ENCODE measurements at regions not wholly inside any gene's neighbourhood (a gene's known extent, or its start where the extent isn't known, plus 50 kb on each side); places are given as distances from the start of the nearest gene placed in this dataset.
A peak's percentile ranks its signal among the peaks of the same experiment; 100 is the strongest.
"Not testable (repeated sequence)": the region's sequence is repeated elsewhere in the genome, so short reads cannot be mapped to it uniquely, and the experiment has no call there.

DNA sequence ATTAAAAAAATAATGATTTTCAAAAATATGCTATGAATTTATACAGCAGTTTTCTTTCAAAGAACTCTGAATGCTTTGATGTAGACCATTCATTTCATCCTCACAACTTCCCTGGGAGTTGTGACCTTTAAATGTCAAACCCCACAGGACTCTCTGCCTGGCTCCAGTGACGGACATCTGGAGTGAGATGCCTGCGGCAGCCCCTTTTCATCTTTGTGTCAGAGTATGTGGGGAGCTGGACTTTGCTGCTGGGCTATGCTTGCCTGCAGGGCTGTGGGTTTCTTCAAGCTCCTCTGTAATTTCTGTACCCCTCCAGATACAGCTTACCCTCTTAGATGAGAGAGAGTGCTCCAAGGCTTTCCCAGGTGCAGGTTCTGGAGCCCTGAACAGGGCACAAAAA, 70.6 kb upstream of the RASGRP1 start:
- peaks cover 2% of the 10 kb centered on the region for H3K36me3 Mint-ChIP-seq
- no peaks in the 10 kb centered on the region for H3K27me3 Mint-ChIP-seq
- no peak overlapping the region for H3K4me3 Mint-ChIP-seq
- H3K27ac Mint-ChIP-seq, result no peak overlapping the region
- no peaks in the 10 kb centered on the region for H3K9me3 Mint-ChIP-seq
- H3K4me1 Mint-ChIP-seq, result peaks cover 47% of the 10 kb centered on the region
- DNase-seq, result no peak

GRCh38 chr15:38636597-38636996, 72.0 kb upstream of the RASGRP1 start:
- Mint-ChIP-seq H3K36me3 (peaks cover 2% of the 10 kb centered on the region), H3K4me1 (peaks cover 33% of the 10 kb centered on the region), H3K27ac (no peak overlapping the region), H3K4me3 (no peak overlapping the region), H3K9me3 (no peaks in the 10 kb centered on the region), H3K27me3 (no peaks in the 10 kb centered on the region)
- DNase-seq, result no peak

DNA sequence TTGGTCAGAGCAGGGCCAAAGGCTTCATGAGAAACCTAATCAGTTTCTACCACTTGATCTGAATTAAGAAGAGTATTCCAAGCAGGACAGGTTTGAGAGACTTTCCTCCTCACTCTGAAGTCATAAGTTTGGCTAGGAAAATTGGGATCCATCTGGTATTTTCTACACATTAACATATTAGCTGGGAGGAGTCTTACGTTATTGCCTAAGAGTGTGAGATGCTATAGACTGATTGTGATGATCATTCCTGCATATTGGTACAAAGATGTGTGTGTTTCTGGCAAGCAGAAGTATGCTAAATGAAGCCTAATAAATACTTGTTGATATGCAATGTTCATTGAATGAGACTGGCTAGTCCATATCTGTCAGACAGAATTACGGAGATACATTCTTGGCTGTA, 73.5 kb upstream of the RASGRP1 start:
- DNase-seq, result no peak
- Mint-ChIP-seq H3K4me3 (no peak overlapping the region), H3K9me3 (no peaks in the 10 kb centered on the region), H3K36me3 (peaks cover 2% of the 10 kb centered on the region), H3K27ac (no peak overlapping the region), H3K4me1 (peaks cover 31% of the 10 kb centered on the region), H3K27me3 (no peaks in the 10 kb centered on the region)

DNA sequence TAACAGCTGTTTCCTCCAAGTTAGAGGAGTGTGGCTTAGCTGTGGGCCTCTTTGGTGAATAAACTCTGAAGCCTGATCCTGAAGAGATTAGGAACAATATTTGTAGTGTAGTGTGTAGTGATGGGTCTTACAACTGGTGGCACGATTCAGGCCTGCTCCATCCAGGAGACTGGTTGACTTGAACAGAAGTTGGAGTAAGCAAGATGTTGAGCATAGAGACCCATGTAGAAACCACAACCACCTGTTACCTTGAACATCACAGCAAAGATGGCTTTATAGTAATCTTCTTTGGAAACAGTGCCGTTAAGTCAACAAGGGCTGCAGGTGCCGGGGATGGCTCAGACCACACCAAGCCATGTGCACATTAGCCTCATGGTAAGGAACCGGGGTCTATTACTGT, 74.2 kb upstream of the RASGRP1 start:
- H3K27me3 Mint-ChIP-seq, result no peaks in the 10 kb centered on the region
- no peak overlapping the region for H3K4me3 Mint-ChIP-seq
- no peaks in the 10 kb centered on the region for H3K9me3 Mint-ChIP-seq
- DNase-seq, result no peak
- H3K27ac Mint-ChIP-seq, result peak overlapping the region; percentile 50
- H3K36me3 Mint-ChIP-seq, result peaks cover 2% of the 10 kb centered on the region
- peaks cover 37% of the 10 kb centered on the region for H3K4me1 Mint-ChIP-seq

GRCh38 chr15:38642689-38643270, 78.2 kb upstream of the RASGRP1 start:
- H3K9me3 Mint-ChIP-seq, result peaks cover 1% of the 10 kb centered on the region
- no peak overlapping the region for H3K4me3 Mint-ChIP-seq
- no peaks in the 10 kb centered on the region for H3K27me3 Mint-ChIP-seq
- peaks cover 2% of the 10 kb centered on the region for H3K36me3 Mint-ChIP-seq
- no peak overlapping the region for H3K27ac Mint-ChIP-seq
- no peak for DNase-seq
- H3K4me1 Mint-ChIP-seq, result peaks cover 42% of the 10 kb centered on the region

- not testable (repeated sequence) for H3K9me3 Mint-ChIP-seq, H3K27me3 Mint-ChIP-seq, DNase-seq, H3K27ac Mint-ChIP-seq, H3K4me3 Mint-ChIP-seq, H3K36me3 Mint-ChIP-seq
- peaks cover 40% of the 10 kb centered on the region for H3K4me1 Mint-ChIP-seq
Observed at GRCh38 chr15:38644353-38644752, 79.7 kb upstream of the RASGRP1 start.

GRCh38 chr15:38646716-38647115, 82.1 kb upstream of the RASGRP1 start:
- Mint-ChIP-seq H3K27me3 (no peaks in the 10 kb centered on the region), H3K4me1 (peaks cover 58% of the 10 kb centered on the region), H3K9me3 (peaks cover 12% of the 10 kb centered on the region), H3K4me3 (no peak overlapping the region), H3K36me3 (peaks cover 6% of the 10 kb centered on the region), H3K27ac (no peak overlapping the region)
- no peak for DNase-seq

GRCh38 chr15:38647683-38648082, 83.1 kb upstream of the RASGRP1 start:
- peaks cover 68% of the 10 kb centered on the region for H3K4me1 Mint-ChIP-seq
- DNase-seq, result no peak
- peaks cover 6% of the 10 kb centered on the region for H3K36me3 Mint-ChIP-seq
- no peak overlapping the region for H3K4me3 Mint-ChIP-seq
- H3K27ac Mint-ChIP-seq, result no peak overlapping the region
- H3K9me3 Mint-ChIP-seq, result peaks cover 12% of the 10 kb centered on the region
- H3K27me3 Mint-ChIP-seq, result no peaks in the 10 kb centered on the region

DNA sequence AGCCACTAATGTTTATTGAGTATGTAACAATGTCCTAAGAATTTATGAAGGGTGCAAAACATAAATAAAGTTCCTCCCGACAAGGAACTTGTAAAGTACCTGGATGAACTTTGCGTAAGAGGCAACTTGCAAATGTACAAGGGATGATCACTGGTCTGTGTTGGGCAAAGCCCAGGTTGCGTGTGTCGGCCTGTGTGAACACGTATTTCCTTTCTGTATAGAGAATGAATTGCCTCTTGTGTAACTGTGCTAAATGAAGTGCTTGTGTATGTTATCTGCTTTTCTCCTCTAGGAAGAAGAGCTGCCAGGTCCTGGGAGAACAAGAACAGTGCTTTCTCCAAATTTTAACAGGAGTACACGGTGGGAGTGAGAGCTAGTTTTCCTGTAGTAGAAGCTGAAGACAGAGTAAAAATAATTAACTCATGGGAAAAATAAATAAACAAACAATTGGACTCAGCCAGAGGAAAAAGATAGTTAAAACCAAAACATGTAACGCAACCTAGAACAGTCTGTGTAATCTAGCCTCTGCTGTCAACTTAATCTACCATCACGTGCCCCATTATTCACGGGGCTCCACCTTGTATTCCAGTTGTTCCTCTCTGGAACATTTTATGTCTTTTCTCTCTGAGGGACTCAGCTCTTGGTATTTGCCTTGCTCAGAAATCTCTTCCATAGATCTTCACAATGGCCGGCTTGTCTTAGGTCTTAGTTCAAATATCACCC, 83.7 kb upstream of the RASGRP1 start:
- Mint-ChIP-seq H3K4me1 (peaks cover 69% of the 10 kb centered on the region), H3K9me3 (peaks cover 12% of the 10 kb centered on the region), H3K4me3 (no peak overlapping the region), H3K36me3 (peaks cover 6% of the 10 kb centered on the region), H3K27me3 (no peaks in the 10 kb centered on the region), H3K27ac (no peak overlapping the region)
- no peak for DNase-seq

- Mint-ChIP-seq H3K36me3 (peaks cover 10% of the 10 kb centered on the region), H3K27me3 (no peaks in the 10 kb centered on the region), H3K4me3 (no peak overlapping the region), H3K9me3 (peaks cover 10% of the 10 kb centered on the region), H3K4me1 (peaks cover 72% of the 10 kb centered on the region), H3K27ac (peak overlapping the region; percentile 86)
- no peak for DNase-seq
Observed at GRCh38 chr15:38650384-38650783, 85.8 kb upstream of the RASGRP1 start.

GRCh38 chr15:38650936-38651327, 86.3 kb upstream of the RASGRP1 start:
- H3K4me1 Mint-ChIP-seq, result peaks cover 77% of the 10 kb centered on the region
- peak overlapping the region; percentile 86 for H3K27ac Mint-ChIP-seq
- H3K27me3 Mint-ChIP-seq, result no peaks in the 10 kb centered on the region

GRCh38 chr15:38651328-38652038, 86.9 kb upstream of the RASGRP1 start:
- H3K4me1 Mint-ChIP-seq, result peaks cover 78% of the 10 kb centered on the region
- no peaks in the 10 kb centered on the region for H3K27me3 Mint-ChIP-seq
- H3K9me3 Mint-ChIP-seq, result peaks cover 10% of the 10 kb centered on the region
- H3K27ac Mint-ChIP-seq, result peak overlapping the region; percentile 86
- DNase-seq, result peak; percentile 29
- peaks cover 10% of the 10 kb centered on the region for H3K36me3 Mint-ChIP-seq
- H3K4me3 Mint-ChIP-seq, result peak overlapping the region; percentile 61

More at GRCh38 chr15:38650936-38651327, 86.3 kb upstream of the RASGRP1 start:
- Mint-ChIP-seq H3K4me3 (peak overlapping the region; percentile 61), H3K9me3 (peaks cover 10% of the 10 kb centered on the region), H3K36me3 (peaks cover 10% of the 10 kb centered on the region)
- DNase-seq, result no peak

GRCh38 chr15:38652183-38652794, 87.7 kb upstream of the RASGRP1 start:
- H3K27me3 Mint-ChIP-seq, result no peaks in the 10 kb centered on the region
- peak overlapping the region; percentile 88 for H3K27ac Mint-ChIP-seq
- peaks cover 10% of the 10 kb centered on the region for H3K36me3 Mint-ChIP-seq
- DNase-seq, result no peak
- peaks cover 74% of the 10 kb centered on the region for H3K4me1 Mint-ChIP-seq
- H3K4me3 Mint-ChIP-seq, result peak overlapping the region; percentile 61
- H3K9me3 Mint-ChIP-seq, result peaks cover 10% of the 10 kb centered on the region

GRCh38 chr15:38652998-38653397, 88.4 kb upstream of the RASGRP1 start:
- Mint-ChIP-seq H3K9me3 (peaks cover 10% of the 10 kb centered on the region), H3K36me3 (peaks cover 10% of the 10 kb centered on the region), H3K27me3 (no peaks in the 10 kb centered on the region), H3K27ac (peak overlapping the region; percentile 88), H3K4me3 (peak overlapping the region; percentile 53), H3K4me1 (peaks cover 67% of the 10 kb centered on the region)
- DNase-seq, result peak; percentile 72

DNA sequence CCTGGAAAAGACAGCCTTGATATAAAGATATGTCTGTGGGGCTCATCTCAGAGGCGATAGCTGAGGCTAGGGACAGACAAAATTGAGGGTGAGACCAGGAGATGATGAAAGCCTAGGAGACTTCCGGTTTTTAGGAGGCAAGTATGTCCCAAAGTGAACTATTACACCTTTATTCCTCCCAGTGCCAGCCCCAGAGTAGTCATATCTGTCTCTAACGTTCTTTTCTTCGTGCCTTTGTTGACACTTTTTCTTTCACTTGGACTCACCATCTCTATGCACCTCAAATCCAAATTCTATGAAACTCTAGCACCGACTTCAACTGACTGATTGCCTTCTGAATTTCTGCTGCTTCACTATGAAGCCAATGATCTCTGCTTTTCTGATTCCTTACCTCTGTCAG, 93.8 kb upstream of the RASGRP1 start:
- peaks cover 7% of the 10 kb centered on the region for H3K36me3 Mint-ChIP-seq
- no peaks in the 10 kb centered on the region for H3K27me3 Mint-ChIP-seq
- no peak overlapping the region for H3K27ac Mint-ChIP-seq
- no peak overlapping the region for H3K4me3 Mint-ChIP-seq
- DNase-seq, result no peak
- peaks cover 56% of the 10 kb centered on the region for H3K4me1 Mint-ChIP-seq
- H3K9me3 Mint-ChIP-seq, result peaks cover 6% of the 10 kb centered on the region
